Neural cell (in vitro differentiated cells): ENCODE measurements at regions not wholly inside any gene's neighbourhood (a gene's known extent, or its start where the extent isn't known, plus 50 kb on each side); places are given as distances from the start of the nearest gene placed in this dataset.

Source experiments
- H2AFZ ChIP-seq: fragments of 200-600, 300-800 bp; sonication (generic), shearing (Covaris generic); 2 replicates; pipeline ENCODE4 v1.6.0; 2014; ENCODE audit warnings: low read depth, mild to moderate bottlenecking, antibody characterized with exemption, low read length, moderate library complexity
- H3F3A ChIP-seq: fragments of 200-600 bp; shearing (Covaris generic); 2 replicates; pipeline ENCODE4 v1.6.1; 2016; ENCODE audit warnings: mild to moderate bottlenecking, moderate library complexity, mixed read lengths, antibody characterized with exemption, low read length; ENCODE audit not compliant: insufficient read depth, poor library complexity, severe bottlenecking
- H3K27ac ChIP-seq: fragments of 200-600, 300-800 bp; sonication (generic), shearing (Covaris generic); 2 replicates; pipeline ENCODE4 v1.5.1; 2014; ENCODE audit warnings: mild to moderate bottlenecking, low read length, moderate library complexity
- H3K27me3 ChIP-seq: fragments of 300-800, 200-600 bp; sonication (generic), shearing (Covaris generic); 2 replicates; pipeline ENCODE4 v1.6.0; 2014; ENCODE audit warnings: mild to moderate bottlenecking, low read depth, low read length, moderate library complexity; ENCODE audit not compliant: insufficient read depth
- H3K36me3 ChIP-seq: fragments of 300-800, 200-600 bp; sonication (generic), shearing (Covaris generic); 2 replicates; pipeline ENCODE4 v1.5.1; 2014; ENCODE audit warnings: mild to moderate bottlenecking, antibody characterized with exemption, low read length, moderate library complexity; ENCODE audit not compliant: insufficient read depth
- H3K4me2 ChIP-seq: fragments of 300-800, 200-600 bp; sonication (generic), shearing (Covaris generic); 2 replicates; pipeline ENCODE4 v1.6.0; 2014; ENCODE audit warnings: mild to moderate bottlenecking, low read length
- H3K4me3 ChIP-seq: fragments of 300-800, 200-600 bp; sonication (generic), shearing (Covaris generic); 2 replicates; pipeline ENCODE4 v1.5.1; 2014; ENCODE audit warnings: mild to moderate bottlenecking, low read length, moderate library complexity
- H3K79me2 ChIP-seq: fragments of 200-600 bp; shearing (Covaris generic); replicated peaks from 2 replicates; pipeline ENCODE4 v1.6.0; 2014; ENCODE audit warnings: mild to moderate bottlenecking, low read length, moderate library complexity; ENCODE audit not compliant: insufficient read depth
- H3K9ac ChIP-seq: fragments of 300-800, 200-600 bp; sonication (generic), shearing (Covaris generic); 2 replicates; pipeline ENCODE4 v1.6.1; 2016; ENCODE audit warnings: mild to moderate bottlenecking, low read length, mixed read lengths
- H3K9me2 ChIP-seq: fragments of 200-600 bp; shearing (Covaris generic); 2 replicates; pipeline ENCODE4 v1.6.1; 2016; ENCODE audit warnings: mild to moderate bottlenecking, low read length, mixed read lengths; ENCODE audit not compliant: insufficient read depth
- H3K9me3 ChIP-seq: fragments of 200-600, 300-800 bp; sonication (generic), shearing (Covaris generic); 2 replicates; pipeline ENCODE4 v1.6.1; 2016; ENCODE audit warnings: mild to moderate bottlenecking, mixed run types, low read length, moderate library complexity, mixed read lengths
- H4K20me1 ChIP-seq: fragments of 200-600 bp; shearing (Covaris generic); 2 replicates; pipeline ENCODE4 v1.6.1; 2016; ENCODE audit warnings: mild to moderate bottlenecking, mixed run types; ENCODE audit not compliant: insufficient read depth
- EP300 ChIP-seq: fragments of 450-650 bp; conservative IDR thresholded peaks from 2 replicates; pipeline ENCODE4 v1.6.1; 2014; ENCODE audit warnings: antibody characterized with exemption, mild to moderate bottlenecking, moderate library complexity; ENCODE audit not compliant: poor library complexity, severe bottlenecking
- POLR2AphosphoS5 ChIP-seq: IDR thresholded peaks from 2 replicates; pipeline ENCODE4 v1.6.1; 2012
- RAD21 ChIP-seq: fragments of 450-650 bp; conservative IDR thresholded peaks from 2 replicates; pipeline ENCODE4 v1.6.1; 2014; ENCODE audit warnings: antibody characterized with exemption, mild to moderate bottlenecking, moderate library complexity
- SMC3 ChIP-seq: fragments of 450-650 bp; conservative IDR thresholded peaks from 2 replicates; pipeline ENCODE4 v1.6.1; 2014; ENCODE audit warnings: antibody characterized with exemption, mild to moderate bottlenecking, moderate library complexity; ENCODE audit not compliant: poor library complexity
- TF ChIP-seq, protein P1 (sequence below): IDR thresholded peaks from 2 replicates; pipeline ENCODE4 v1.6.1; 2012; ENCODE audit warnings: borderline replicate concordance
- TF ChIP-seq, protein P2 (sequence below): fragments of 450-650 bp; IDR thresholded peaks from 2 replicates; pipeline ENCODE4 v1.5.1; 2014; ENCODE audit warnings: antibody characterized with exemption, mild to moderate bottlenecking, moderate library complexity; ENCODE audit not compliant: poor library complexity, severe bottlenecking

- no peak overlapping the region for H3K9ac ChIP-seq
- H3F3A ChIP-seq: no peaks in the 10 kb centered on the region
- no peaks in the 10 kb centered on the region for H3K79me2 ChIP-seq
- no peak for TF ChIP-seq POLR2AphosphoS5
- TF ChIP-seq, protein P1, sequence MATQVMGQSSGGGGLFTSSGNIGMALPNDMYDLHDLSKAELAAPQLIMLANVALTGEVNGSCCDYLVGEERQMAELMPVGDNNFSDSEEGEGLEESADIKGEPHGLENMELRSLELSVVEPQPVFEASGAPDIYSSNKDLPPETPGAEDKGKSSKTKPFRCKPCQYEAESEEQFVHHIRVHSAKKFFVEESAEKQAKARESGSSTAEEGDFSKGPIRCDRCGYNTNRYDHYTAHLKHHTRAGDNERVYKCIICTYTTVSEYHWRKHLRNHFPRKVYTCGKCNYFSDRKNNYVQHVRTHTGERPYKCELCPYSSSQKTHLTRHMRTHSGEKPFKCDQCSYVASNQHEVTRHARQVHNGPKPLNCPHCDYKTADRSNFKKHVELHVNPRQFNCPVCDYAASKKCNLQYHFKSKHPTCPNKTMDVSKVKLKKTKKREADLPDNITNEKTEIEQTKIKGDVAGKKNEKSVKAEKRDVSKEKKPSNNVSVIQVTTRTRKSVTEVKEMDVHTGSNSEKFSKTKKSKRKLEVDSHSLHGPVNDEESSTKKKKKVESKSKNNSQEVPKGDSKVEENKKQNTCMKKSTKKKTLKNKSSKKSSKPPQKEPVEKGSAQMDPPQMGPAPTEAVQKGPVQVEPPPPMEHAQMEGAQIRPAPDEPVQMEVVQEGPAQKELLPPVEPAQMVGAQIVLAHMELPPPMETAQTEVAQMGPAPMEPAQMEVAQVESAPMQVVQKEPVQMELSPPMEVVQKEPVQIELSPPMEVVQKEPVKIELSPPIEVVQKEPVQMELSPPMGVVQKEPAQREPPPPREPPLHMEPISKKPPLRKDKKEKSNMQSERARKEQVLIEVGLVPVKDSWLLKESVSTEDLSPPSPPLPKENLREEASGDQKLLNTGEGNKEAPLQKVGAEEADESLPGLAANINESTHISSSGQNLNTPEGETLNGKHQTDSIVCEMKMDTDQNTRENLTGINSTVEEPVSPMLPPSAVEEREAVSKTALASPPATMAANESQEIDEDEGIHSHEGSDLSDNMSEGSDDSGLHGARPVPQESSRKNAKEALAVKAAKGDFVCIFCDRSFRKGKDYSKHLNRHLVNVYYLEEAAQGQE: no peak
- no peaks in the 10 kb centered on the region for H3K36me3 ChIP-seq
- no peaks in the 10 kb centered on the region for H3K27me3 ChIP-seq
- no peak overlapping the region for H2AFZ ChIP-seq
- no peaks in the 10 kb centered on the region for H3K9me3 ChIP-seq
- H3K27ac ChIP-seq: no peak overlapping the region
- H4K20me1 ChIP-seq: no peaks in the 10 kb centered on the region
- no peak overlapping the region for H3K4me2 ChIP-seq
- H3K9me2 ChIP-seq: no peaks in the 10 kb centered on the region
- H3K4me3 ChIP-seq: no peak overlapping the region
These were observed 513.9 kb downstream of the ZNF608 start for GRCh38 chr5:124232515-124232914.

DNA sequence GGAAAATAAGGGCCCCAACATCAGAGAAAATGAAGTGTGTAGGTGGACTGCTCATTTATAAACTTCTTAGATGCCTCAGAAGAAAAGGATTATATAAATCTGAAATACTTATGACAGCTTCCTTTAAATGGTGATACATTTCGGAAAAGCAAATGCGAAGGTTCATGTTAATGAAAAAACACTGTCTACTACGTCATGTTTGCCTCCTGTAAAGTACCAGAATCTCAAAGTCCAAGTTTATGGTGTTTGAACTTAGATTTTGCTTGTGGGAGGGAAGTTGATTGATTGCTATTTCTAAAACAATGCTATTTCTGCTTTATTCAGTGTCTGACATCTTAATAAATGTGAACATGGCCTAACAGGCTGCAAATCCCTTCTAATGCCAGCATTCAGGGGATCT, 514.6 kb downstream of the ZNF608 start:
- Histone ChIP-seq H3K27me3 (no peaks in the 10 kb centered on the region), H3K4me2 (no peak overlapping the region), H3K4me3 (no peak overlapping the region), H3K36me3 (no peaks in the 10 kb centered on the region), H3K9ac (no peak overlapping the region), H2AFZ (no peak overlapping the region), H4K20me1 (no peaks in the 10 kb centered on the region), H3K27ac (no peak overlapping the region), H3K79me2 (no peaks in the 10 kb centered on the region), H3K9me2 (no peaks in the 10 kb centered on the region), H3K9me3 (no peaks in the 10 kb centered on the region), H3F3A (no peaks in the 10 kb centered on the region)
- TF ChIP-seq RAD21: no peak
- TF ChIP-seq, protein P2, sequence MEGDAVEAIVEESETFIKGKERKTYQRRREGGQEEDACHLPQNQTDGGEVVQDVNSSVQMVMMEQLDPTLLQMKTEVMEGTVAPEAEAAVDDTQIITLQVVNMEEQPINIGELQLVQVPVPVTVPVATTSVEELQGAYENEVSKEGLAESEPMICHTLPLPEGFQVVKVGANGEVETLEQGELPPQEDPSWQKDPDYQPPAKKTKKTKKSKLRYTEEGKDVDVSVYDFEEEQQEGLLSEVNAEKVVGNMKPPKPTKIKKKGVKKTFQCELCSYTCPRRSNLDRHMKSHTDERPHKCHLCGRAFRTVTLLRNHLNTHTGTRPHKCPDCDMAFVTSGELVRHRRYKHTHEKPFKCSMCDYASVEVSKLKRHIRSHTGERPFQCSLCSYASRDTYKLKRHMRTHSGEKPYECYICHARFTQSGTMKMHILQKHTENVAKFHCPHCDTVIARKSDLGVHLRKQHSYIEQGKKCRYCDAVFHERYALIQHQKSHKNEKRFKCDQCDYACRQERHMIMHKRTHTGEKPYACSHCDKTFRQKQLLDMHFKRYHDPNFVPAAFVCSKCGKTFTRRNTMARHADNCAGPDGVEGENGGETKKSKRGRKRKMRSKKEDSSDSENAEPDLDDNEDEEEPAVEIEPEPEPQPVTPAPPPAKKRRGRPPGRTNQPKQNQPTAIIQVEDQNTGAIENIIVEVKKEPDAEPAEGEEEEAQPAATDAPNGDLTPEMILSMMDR: no peak
- no peak for TF ChIP-seq EP300
- no peak for TF ChIP-seq SMC3
- TF ChIP-seq POLR2AphosphoS5: no peak
- TF ChIP-seq, protein P1: no peak
